ENCODE measurements at regions not wholly inside any gene's neighbourhood (a gene's known extent, or its start where the extent isn't known, plus 50 kb on each side); places are given as distances from the start of the nearest gene placed in this dataset.

DNA sequence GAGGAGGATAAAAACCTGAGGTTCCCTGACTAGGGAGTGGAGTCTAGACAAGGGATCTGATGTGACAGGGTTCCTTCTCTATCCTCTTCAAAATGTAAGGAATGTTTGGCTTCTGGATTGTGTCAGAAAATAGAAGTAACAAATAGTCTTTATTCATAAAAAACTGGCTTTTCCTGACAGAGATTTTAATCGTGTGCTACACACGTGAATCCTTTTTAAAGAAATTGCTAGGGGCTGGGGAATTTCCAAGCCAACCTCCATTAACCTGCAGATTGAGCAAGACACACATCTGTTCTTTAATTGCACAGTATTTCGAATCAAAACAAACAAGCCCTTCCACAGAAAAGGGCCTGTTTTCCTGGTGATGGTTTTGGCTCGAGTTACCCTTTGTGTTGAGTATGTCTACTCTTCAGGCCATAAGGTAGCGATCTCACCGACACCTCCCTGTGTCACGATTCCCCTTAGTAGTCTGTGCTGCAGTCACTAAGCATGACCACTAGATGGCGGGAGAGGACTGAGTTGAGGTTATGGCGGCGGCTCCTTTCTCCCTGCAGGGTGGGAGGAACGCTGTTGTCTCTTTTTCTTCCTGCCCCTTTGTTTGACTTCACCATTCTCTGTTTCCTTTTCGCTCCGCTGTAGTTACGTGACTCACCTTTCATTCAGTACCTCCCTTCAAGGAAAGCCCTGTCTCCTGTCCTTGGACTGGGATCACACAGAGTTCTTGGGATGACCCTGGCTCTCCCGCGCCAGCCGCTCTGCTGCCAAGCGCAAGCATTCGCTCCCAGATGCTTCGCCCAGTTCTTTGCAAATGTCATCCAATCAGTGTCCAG is 137.1 kb upstream of the SLC24A2 start:
- TF ChIP-seq, protein P1, sequence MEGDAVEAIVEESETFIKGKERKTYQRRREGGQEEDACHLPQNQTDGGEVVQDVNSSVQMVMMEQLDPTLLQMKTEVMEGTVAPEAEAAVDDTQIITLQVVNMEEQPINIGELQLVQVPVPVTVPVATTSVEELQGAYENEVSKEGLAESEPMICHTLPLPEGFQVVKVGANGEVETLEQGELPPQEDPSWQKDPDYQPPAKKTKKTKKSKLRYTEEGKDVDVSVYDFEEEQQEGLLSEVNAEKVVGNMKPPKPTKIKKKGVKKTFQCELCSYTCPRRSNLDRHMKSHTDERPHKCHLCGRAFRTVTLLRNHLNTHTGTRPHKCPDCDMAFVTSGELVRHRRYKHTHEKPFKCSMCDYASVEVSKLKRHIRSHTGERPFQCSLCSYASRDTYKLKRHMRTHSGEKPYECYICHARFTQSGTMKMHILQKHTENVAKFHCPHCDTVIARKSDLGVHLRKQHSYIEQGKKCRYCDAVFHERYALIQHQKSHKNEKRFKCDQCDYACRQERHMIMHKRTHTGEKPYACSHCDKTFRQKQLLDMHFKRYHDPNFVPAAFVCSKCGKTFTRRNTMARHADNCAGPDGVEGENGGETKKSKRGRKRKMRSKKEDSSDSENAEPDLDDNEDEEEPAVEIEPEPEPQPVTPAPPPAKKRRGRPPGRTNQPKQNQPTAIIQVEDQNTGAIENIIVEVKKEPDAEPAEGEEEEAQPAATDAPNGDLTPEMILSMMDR (IDR thresholded peaks at IDR 0.05), result peak; percentile 91
- TF ChIP-seq ZFX (IDR thresholded peaks at IDR 0.05; ENCODE audit: borderline replicate concordance), result no peak

Measured in 22Rv1 (cell line).